SU-DHL-6 (cell line): ENCODE measurements at regions not wholly inside any gene's neighbourhood (a gene's known extent, or its start where the extent isn't known, plus 50 kb on each side); places are given as distances from the start of the nearest gene placed in this dataset.

Experiments
- CTCF ChIP-seq: fragments of 200-600 bp; sonication (generic); IDR thresholded peaks from one replicate; pipeline ENCODE4 v1.5.1; 2017; ENCODE audit warnings: antibody characterized with exemption, mild to moderate bottlenecking, low read length, moderate library complexity; ENCODE audit not compliant: insufficient read depth, poor library complexity, severe bottlenecking
- EZH2phosphoT487 ChIP-seq: fragments of 200-600 bp; sonication (generic), shearing (Covaris generic); conservative IDR thresholded peaks from 2 replicates; pipeline ENCODE4 v1.6.1; 2018; ENCODE audit warnings: mild to moderate bottlenecking, antibody characterized with exemption, low read length, moderate library complexity, mixed read lengths

- TF ChIP-seq CTCF, result no peak
- no peak for TF ChIP-seq EZH2phosphoT487
These were observed 298.7 kb upstream of the CDH6 start for GRCh38 chr5:30894811-30895210.
